Activated CD8-positive, alpha-beta memory T cell treated with anti-CD3 and anti-CD28 coated beads for 36 hours (primary cell): ENCODE measurements at regions not wholly inside any gene's neighbourhood (a gene's known extent, or its start where the extent isn't known, plus 50 kb on each side); places are given as distances from the start of the nearest gene placed in this dataset.
"Not testable (repeated sequence)": the region's sequence is repeated elsewhere in the genome, so short reads cannot be mapped to it uniquely, and the experiment has no call there.

Experiments used
- CTCF ChIA-PET: fragments of 350-600 bp; sonication (Branson Sonifier 250); formaldehyde crosslinking; loops from one replicate; lab custom pipeline; 2021; ENCODE audit warnings: antibody characterized with exemption; lab: Charles Lee
- POLR2A ChIA-PET: fragments of 350-600 bp; sonication (Branson Sonifier 250); formaldehyde crosslinking; loops from one replicate; lab custom pipeline; 2021; ENCODE audit warnings: antibody characterized with exemption; lab: Charles Lee

DNA sequence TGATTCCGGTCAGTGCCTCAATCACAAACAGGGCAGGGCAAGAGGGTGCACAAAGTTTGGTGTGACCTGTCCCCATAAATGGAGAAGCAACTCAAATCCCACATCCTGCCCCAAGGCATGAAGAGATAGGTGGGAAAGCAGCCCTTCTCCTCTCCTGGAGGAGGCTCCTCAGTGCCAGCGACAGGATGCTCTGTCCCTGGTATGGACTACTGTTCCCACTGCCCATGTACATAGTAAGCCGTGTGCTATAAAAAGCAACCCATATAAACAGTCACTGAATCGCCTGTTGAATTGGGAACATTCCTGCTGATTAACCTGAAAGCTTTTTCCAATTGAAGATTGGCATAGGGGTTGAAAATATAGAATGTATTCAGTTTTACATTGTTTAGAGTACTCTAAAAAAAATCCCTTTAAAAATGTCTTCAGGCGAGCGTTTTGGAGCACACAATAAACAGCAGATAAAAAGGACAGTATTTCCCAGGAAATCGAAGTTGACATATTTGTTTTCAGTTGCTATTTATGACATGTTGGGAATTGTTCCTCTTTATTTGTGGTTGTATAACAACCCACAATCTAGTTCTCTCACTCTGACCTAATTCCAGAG is 513.9 kb downstream of the DIRAS2 start:
- POLR2A ChIA-PET = no interaction called here
- CTCF ChIA-PET = interaction anchor here (1.4 kb wide), 1 partner anchor 531 kb away, joined by 3 read pairs; no protein-coding TSS in a partner anchor

DNA sequence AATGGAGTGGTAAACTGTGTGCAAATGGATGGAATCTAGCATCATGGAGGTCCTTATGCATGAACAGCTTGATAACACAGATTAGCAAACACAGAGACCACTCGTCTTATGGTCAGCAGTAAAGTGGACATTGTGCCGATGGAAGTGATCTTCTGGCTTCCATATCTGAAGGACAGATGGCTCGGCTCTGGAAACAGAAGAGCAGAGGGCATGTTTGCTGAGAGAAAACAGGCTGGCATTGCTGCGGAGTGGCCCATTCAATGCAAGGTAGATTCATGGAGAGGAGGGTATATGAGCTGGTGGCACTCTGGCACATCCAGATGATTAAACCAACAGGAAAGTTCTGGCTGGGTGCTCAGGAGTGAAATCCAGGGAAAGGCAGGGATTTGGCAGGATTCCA is 513.2 kb downstream of the DIRAS2 start:
- ChIA-PET CTCF (no interaction called here), POLR2A (no interaction called here)

DNA sequence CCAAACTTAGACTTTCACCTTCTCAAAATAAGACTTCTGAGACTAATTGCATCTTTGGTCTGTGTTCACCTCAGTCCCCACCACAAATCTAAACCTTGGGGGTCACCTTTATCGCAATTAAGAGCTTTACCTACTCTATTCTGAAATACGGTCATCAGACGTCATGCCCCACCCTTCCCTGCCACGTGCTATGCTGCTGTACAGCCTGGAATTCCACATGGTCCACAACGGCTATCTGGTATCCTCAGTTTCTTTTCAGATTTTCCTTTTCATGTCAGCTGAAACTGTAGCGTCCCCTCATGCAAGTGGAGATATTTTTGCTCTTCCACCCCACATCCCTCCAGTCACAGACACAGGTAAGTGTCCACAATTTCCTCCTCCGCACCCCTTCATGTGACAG is 511.1 kb downstream of the DIRAS2 start:
- ChIA-PET CTCF (interaction anchor here (1.5 kb wide), 1 partner anchor 10 kb away, joined by 4 read pairs; no protein-coding TSS in a partner anchor), POLR2A (no interaction called here)

DNA sequence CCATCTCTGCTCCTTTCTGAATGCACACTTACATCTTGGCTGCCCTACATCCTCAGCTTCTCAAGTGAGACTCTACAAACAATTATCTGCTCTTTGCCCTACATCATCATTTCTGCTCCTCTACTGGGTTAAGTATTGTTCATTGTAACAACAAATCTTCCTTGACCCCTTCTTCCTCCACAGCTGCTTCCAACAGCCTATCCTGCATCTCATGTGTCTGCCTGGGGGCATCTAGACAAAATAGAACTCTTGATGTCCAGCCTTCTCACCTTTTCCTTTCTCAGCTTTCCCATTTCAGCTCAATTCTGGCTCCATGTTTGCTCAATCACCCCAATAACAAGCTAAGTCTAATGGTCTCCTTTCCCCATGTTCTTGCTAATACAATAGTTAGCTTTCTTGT is 509.8 kb downstream of the DIRAS2 start:
- POLR2A ChIA-PET = no interaction called here
- CTCF ChIA-PET = no interaction called here

DNA sequence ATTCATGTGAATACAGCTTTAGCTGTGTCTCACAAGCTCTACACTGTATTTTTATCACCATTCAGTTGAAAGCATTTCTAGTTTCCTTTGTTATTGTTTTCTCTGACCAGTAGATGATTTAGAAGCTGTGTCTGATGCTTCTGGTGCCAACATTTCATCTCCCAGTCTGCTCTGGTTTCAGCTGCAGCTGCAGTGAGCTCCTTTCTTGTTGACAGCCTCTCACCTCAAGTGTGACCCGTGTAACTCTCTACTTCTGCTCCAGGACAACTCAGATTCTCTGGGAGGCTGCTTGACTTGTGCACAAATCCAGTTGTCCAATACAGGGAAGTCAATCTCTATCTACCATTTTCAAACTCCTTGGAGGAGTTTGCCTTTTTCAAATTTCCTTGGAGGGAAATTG is 504.8 kb downstream of the DIRAS2 start:
- ChIA-PET CTCF (no interaction called here), POLR2A (no interaction called here)

DNA sequence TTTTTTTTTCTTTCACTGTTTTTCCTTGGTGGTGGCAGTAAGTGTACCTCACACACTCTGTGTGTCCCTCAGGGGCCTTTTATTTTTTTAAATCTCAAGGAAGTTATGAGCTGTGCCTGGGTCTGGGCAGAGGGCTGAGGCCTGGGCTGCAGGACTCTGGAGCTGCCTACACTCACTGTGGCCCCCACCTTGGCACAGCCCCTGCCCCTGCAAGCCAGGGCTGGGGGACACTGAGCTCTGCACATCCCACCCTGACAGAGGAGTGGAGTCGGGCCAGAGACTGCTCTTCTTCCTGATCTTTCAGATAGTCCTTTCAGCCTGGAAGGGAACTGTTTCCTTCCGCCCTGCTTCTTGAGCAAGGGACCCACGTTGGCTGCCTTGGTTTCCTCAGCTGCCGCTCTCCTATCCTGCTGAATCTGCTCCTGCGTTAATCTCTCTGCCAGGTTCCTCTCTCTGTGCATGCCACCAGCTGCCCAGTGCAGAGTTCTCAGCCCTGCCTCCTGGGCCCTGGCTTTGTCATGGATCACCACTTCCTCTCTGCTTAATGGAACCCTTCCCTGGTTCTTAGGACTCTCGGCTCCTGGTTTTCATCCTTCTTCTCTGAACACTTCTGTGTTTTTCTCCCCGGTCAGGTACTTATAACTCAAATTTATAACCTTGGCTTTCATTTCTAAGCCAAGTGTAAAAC is 502.3 kb downstream of the DIRAS2 start:
- POLR2A ChIA-PET = no interaction called here
- CTCF ChIA-PET = no interaction called here

DNA sequence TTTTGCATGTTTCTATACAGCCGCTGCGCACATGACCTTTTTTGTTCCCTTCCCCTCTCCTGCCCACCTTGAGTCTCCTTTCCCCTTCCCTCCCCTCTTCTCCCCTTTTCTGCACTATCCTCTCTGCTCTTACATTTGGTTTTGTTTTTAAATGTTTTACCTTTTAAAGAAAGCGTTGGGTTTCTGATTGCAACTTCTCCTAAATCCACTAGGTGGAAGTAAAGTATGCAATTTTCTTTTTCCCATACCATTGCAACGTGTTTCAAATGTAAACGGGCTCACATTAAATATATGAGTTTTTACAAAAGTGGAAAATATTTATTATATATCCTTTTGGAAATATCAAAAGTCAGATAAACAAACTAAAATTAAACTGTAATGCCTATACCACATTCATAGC is 500.9 kb downstream of the DIRAS2 start:
- POLR2A ChIA-PET = no interaction called here
- CTCF ChIA-PET = interaction anchor here (1.5 kb wide), 1 partner anchor 10 kb away, joined by 4 read pairs; no protein-coding TSS in a partner anchor

DNA sequence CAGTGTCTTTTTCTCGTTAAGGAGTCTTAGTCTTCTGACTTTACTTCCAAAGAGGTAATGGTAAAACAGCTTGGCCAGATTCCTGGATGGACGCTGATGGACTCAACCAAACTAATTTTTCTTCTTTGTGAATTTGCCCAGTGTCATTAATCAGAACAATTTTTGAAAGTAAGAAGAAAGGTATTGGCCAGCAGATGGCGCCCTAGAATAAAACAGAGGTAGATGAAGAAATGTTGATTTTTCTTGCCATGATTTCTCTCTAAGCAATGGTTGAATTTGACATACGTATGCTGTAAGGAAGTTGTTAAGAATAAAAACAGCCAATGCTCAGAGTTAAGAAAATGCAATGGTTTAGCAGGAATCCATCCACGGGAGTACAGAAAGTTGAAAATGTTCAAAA is 500.0 kb downstream of the DIRAS2 start:
- POLR2A ChIA-PET = no interaction called here
- CTCF ChIA-PET = interaction anchor here (0.6 to 1.5 kb wide), 2 partner anchors 11 to 592 kb away, joined by 3 to 4 read pairs; no protein-coding TSS in a partner anchor

DNA sequence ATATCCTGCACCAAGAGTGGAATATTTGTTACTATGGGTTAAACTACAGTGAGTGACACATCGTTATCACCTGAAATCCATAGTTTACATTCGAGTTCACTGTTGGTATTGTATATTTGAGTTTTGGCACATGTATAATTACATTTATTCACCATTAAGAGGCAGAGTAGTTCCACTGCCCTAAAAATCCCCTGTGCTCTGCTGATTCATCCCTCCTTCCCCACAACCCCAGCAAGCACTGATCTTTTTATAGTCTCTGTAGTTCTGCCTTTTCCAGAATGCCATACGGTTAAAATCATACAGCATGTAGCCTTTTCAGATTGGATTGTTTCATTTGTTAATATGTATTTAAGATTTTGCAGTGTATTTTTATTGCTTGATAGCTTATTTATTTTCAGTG is 495.2 kb downstream of the DIRAS2 start:
- POLR2A ChIA-PET = no interaction called here
- CTCF ChIA-PET = no interaction called here

DNA sequence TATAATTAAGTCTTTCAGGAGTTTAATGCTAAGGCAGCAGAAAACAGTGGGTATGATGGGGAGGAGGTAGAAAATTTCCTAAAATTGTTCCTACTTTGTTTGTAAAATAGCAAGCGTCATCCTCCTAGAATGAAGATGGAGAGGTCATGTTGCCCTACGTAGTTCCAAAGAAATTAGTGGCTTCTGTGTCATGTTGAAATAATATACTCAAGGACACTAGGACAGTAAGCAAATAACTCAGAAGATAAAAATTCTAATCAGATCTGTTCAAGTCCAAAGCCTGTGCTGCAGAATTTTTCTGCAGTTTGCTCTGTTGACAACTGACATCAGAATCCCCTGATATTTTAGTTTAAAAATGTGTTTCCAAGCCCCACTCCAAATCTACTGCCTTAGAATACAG is 486.3 kb downstream of the DIRAS2 start:
- CTCF ChIA-PET = no interaction called here
- POLR2A ChIA-PET = no interaction called here

DNA sequence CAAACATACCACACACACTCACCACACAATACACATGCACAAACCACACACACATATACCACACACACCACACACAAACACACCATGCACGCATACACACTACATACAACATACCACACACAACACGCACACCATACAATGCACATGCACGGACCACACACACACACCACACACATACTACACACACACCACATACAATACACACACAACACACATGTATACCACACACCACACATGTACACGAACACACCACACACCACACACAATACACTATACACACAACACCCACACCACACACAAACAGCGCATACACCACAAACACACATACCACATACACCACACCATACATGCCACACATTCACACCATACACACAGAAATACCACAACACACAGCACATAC is 480.3 kb downstream of the DIRAS2 start:
- ChIA-PET POLR2A (no interaction called here), CTCF (no interaction called here)

DNA sequence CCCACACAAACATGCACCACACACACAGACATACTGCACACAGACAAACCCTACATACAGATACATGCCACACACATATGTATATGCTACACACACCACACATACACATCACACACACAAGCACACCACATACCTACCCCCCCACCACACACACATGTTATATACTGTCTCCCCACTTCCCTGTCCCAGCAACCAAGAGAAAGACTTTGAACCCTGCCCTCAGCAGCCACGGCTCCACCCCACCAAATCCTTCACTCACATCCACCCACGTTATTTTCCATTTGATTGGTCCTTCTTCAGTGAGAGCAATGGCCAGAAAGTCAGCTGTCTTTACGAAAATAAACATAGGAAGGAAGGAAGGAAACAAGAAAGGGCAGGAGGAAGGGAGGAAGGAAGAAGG is 479.8 kb downstream of the DIRAS2 start:
- ChIA-PET CTCF (no interaction called here), POLR2A (no interaction called here)

DNA sequence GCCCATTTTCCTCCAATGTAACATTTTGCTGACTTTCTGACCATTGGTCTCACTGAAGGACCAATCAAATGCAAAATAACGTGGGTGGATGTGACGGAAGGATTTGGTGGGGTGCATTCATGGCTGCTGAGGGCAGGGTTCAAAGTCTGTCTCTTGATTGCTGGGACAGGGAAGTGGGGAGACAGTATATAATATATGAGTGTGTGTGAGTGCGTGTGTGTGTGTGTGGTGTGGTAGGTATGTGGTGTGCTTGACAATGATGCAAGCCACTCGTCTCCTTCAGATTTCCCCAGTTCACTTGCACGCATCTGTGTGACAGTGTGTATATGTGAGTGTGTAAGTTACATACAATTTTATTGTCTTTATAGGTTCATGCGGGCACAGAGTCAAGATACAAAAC is 477.3 kb downstream of the DIRAS2 start:
- ChIA-PET CTCF (no interaction called here), POLR2A (no interaction called here)

DNA sequence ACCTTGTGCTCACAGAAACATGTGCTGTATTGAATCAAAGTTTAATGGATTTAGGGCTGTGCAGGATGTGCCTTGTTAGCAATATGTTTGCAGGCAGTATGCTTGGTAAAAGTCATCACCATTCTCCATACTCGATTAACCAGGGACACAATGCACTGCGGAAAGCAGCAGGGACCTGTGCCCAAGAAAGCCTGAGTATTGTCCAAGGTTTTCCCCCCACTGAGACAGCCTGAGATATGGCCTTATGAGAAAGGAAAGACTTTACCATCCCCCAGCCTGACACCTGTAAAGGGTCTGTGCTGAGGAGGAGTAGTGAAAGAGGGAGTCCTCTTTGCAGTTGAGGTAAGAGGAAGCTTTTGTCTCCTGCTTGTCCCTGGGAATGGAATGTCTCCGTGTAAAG is 476.2 kb downstream of the DIRAS2 start:
- CTCF ChIA-PET, POLR2A ChIA-PET: not testable (repeated sequence)

DNA sequence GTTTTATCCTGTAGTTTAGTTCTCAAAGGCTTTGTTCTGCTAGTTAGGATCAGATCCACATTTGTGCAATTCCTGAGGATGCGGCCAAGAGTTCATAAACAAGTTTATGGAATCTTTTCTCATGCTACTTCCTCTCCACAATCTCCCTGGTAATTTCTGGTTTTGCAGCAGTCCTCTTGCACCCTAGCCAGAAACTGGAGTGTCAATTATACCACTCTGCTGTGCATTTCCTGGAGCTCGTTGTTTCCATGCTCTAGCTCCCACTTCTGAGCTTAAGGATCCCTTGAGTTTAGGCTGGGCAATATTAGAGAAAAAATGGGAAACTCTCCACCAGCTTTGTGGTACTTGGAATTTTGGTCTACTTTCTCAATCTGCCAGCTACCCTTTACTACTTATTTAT is 474.7 kb downstream of the DIRAS2 start:
- POLR2A ChIA-PET = no interaction called here
- CTCF ChIA-PET = interaction anchor here (0.5 kb wide), 1 partner anchor 104 kb away, joined by 3 read pairs; no protein-coding TSS in a partner anchor

DNA sequence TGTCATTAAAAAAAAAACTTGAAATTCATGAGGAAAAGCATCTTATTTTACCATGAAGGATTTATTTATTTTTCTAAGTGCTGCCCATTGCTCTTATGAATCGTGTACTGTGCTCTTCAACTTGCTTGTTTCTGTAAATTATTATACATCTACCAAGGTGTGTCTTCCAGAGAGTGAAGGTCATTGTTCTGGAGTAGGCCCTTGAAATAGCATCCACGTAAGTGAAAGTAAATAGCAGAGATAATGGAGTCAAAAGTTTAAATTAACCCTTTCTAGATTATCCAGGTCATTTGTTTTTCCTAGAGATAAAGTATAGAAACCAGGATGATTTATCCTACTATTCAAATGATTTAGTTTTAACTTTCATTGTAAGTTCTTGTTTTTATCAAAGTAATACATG is 473.1 kb downstream of the DIRAS2 start:
- POLR2A ChIA-PET = no interaction called here

DNA sequence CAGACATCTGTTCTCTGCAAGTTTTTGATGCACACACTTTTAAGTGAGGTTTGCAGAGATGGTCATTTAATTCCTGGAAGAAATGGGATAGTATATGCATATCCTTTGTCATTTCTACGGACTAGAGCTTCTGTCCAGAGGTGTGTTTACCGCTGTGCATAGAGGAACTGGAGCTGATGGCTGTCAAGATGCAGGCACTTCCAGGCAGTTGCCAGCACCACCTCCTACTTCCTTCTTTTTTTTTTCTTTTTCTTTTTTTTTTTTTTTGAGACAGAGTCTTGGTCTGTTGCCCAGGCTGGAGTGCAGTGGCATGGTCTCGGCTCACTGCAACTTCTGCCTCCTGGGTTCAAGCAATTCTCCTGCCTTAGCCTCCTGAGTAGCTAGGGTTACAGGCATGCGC is 468.7 kb downstream of the DIRAS2 start:
- POLR2A ChIA-PET, CTCF ChIA-PET: not testable (repeated sequence)

More for the DNA sequence above, 473.1 kb downstream of the DIRAS2 start:
- CTCF ChIA-PET = no interaction called here

DNA sequence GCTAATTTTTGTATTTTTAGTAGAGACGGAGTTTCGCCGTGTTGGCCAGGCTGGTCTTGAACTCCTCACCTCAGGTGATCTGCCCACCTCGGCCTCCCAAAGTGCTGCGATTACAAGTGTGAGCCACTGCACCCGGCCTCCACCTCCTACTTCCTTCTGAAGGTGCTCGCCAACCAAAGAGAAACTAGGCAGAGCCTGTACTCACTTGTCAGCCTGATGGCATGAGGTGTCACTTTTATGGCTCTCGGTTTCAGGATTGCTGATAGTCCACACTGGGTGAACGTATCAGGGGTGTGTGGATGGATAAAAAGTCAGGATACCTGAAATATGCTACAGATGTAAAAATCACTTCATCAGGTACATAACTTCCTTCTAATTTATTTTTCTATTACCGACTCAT is 468.3 kb downstream of the DIRAS2 start:
- CTCF ChIA-PET, POLR2A ChIA-PET: not testable (repeated sequence)

DNA sequence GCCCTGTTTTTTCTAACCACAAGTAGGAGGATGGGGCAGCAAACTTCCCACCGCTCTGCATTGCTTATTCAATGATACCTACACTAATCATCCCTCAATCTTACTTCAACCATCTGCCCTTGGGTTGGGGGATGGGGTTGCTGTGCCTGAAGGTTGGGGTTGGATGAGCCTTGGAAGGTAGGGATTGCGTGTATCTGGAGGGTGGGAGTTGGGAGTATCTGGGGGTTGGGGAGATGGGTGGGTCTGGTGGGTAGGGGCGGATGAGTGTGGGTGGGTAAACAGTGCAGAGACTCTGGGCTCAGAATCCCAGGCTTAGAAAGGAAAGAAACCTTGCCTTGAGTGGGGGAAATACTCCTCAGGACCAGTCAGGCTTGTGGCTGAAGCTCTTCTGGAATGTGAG is 467.4 kb downstream of the DIRAS2 start:
- ChIA-PET POLR2A (no interaction called here), CTCF (interaction anchor here (0.6 kb wide), 2 partner anchors 29 to 580 kb away, joined by 3 to 4 read pairs; no protein-coding TSS in a partner anchor)

DNA sequence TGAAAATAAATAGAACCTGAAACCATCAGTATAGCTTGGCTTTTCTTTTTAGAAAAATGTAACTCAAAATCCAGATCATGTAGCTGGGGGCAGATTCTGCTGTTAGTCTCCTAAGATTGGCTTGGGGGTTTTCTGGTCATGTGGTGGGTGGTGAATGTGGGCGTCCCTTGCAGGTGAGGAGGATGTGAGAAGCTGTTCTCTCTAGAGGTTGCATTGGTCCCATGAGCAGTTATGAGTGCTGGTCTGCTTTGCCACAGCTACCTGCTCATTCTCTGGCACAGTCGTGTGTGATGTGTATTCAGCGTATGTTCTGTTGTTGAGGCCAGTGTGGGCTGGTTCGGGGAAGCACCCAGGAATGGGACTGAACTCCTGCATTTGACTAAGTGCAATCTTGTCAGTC is 466.8 kb downstream of the DIRAS2 start:
- CTCF ChIA-PET = no interaction called here
- POLR2A ChIA-PET = no interaction called here

DNA sequence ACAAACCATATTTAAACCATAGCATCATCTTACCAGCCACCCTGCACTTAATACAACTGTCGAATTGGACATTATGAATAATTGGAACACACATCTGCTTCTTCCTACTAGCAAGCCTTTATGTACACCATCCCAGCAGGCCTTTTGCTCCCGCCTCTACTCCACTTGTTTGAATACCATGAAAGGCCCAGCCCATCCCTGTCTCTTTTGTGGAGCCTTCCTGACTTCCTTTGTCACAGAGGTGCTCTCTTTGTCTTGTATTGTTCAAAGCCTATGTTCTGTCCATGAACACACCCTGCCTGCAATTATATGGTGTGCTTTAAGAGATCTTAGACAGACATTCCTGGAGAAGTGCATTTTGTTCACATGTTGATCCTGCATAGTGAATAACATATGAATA is 465.7 kb downstream of the DIRAS2 start:
- CTCF ChIA-PET = no interaction called here

More for the DNA sequence above, 465.7 kb downstream of the DIRAS2 start:
- POLR2A ChIA-PET = no interaction called here
